ENCODE measurements at regions not wholly inside any gene's neighbourhood (a gene's known extent, or its start where the extent isn't known, plus 50 kb on each side); places are given as distances from the start of the nearest gene placed in this dataset.

DNA sequence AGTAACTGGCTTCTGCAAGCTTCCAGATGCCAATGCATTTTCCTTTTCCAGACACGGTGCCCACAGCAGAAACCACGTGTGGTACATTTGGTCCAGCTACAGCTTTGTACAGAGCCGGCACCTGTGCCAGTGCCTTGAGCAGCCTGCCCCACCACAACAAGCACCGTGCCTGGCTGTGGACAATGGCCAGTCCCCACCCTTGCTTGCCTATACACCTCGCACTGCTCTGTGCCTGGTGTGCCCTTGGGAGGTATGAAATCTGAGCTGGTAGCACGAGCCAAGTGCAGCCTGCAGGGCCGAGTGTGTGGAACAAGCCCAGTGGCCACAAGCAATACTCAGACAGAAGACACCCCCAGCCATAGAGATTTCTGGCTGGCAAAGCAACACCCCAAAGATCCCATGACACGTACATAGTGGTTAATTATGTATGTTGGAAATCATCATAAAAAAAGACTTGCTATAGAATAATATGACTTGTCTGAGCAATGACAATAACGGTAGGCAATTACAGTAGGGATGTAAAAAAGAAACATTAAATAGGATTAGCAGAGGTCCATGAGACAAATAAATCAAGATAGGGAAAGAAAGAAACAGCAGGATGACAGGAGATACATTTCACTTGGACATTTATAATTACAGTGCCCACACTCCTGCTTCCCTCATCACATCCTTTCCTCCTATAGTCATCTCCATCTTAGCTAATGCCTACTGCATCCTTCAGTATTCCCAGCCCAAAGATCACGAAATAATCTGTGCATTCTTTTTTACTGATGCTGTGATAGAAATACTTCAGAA, 1399.5 kb downstream of the PCDH9 start:
- no peaks in the 10 kb centered on the region for H3K9me3 ChIP-seq (replicated peaks; ENCODE audit: control insufficient read depth, insufficient read depth, low read length)
- no peak overlapping the region for H3K4me2 ChIP-seq (ENCODE audit: insufficient read depth, low read length)
- no peak overlapping the region for H2AFZ ChIP-seq (ENCODE audit: low read depth, low read length)
- DNase-seq (ENCODE audit: low read depth, low spot score) (no peak), FAIRE-seq (no peak)
- no TSS peak for BruUV-seq (replicated peaks)
- ChIA-PET CTCF (no interaction called here), POLR2A (no interaction called here)
- H4K20me1 ChIP-seq (replicated peaks; ENCODE audit: control insufficient read depth, extremely low read depth, insufficient read depth, low read length) = no peaks in the 10 kb centered on the region
- dilution Hi-C loops (cut with MboI; ENCODE audit: extremely low pct_ligation_motif_present, low sequenced_read_pairs) = no loop called here
- H3K27ac ChIP-seq (ENCODE audit: insufficient read depth, low read depth, low read length) = no peak overlapping the region
- TF ChIP-seq FOS (IDR thresholded peaks at IDR 0.05; ENCODE audit: borderline replicate concordance, insufficient read depth, low read length) (no peak), POLR2AphosphoS5 (IDR thresholded peaks at IDR 0.05; ENCODE audit: insufficient read depth, low read depth, low read length) (no peak), POLR2A (IDR thresholded peaks at IDR 0.05; ENCODE audit: low read depth, low read length) (no peak), EZH2 (IDR thresholded peaks at IDR 0.05; ENCODE audit: borderline replicate concordance, low read depth, low read length, severe bottlenecking) (no peak), GATA2 (IDR thresholded peaks at IDR 0.05; ENCODE audit: insufficient read depth, insufficient read length, low read depth, low read length) (no peak), MYC (IDR thresholded peaks at IDR 0.05; ENCODE audit: low read depth, low read length) (no peak), JUN (IDR thresholded peaks at IDR 0.05; ENCODE audit: borderline replicate concordance, insufficient read depth, insufficient read length, low read depth) (no peak)
- TF ChIP-seq, protein P1, sequence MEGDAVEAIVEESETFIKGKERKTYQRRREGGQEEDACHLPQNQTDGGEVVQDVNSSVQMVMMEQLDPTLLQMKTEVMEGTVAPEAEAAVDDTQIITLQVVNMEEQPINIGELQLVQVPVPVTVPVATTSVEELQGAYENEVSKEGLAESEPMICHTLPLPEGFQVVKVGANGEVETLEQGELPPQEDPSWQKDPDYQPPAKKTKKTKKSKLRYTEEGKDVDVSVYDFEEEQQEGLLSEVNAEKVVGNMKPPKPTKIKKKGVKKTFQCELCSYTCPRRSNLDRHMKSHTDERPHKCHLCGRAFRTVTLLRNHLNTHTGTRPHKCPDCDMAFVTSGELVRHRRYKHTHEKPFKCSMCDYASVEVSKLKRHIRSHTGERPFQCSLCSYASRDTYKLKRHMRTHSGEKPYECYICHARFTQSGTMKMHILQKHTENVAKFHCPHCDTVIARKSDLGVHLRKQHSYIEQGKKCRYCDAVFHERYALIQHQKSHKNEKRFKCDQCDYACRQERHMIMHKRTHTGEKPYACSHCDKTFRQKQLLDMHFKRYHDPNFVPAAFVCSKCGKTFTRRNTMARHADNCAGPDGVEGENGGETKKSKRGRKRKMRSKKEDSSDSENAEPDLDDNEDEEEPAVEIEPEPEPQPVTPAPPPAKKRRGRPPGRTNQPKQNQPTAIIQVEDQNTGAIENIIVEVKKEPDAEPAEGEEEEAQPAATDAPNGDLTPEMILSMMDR (IDR thresholded peaks at IDR 0.05; ENCODE audit: extremely low read depth in 1 of 2, insufficient read depth in 1 of 2, low read depth in 1 of 2, low read length in 2 of 2) = no peak
- no peaks in the 10 kb centered on the region for H3K4me1 ChIP-seq (ENCODE audit: control insufficient read depth, extremely low read depth, insufficient read depth, low read length)
- H3K79me2 ChIP-seq (ENCODE audit: control insufficient read depth, insufficient read depth, low read length) = no peaks in the 10 kb centered on the region
- no peaks in the 10 kb centered on the region for H3K27me3 ChIP-seq (ENCODE audit: control insufficient read depth in 2 of 2, insufficient read depth in 2 of 2, low read length in 2 of 2)
- intact Hi-C loops (cut with micrococcal nuclease) = no loop called here
- no peaks in the 10 kb centered on the region for H3K9me1 ChIP-seq (replicated peaks; ENCODE audit: control insufficient read depth, extremely low read depth, insufficient read depth, low read length)
- H3K36me3 ChIP-seq (ENCODE audit: control insufficient read depth in 2 of 2, extremely low read depth in 1 of 2, insufficient read depth in 2 of 2, low read length in 2 of 2) = no peaks in the 10 kb centered on the region
- no peak overlapping the region for H3K4me3 ChIP-seq (replicated peaks in 1 of 3; ENCODE audit: insufficient read depth in 1 of 3, low read depth in 1 of 3, low read length in 3 of 3)
- no peak overlapping the region for H3K9ac ChIP-seq (replicated peaks; ENCODE audit: extremely low read depth, insufficient read depth, low read length)

Data from endothelial cell of umbilical vein (primary cell).